ENCODE measurements at regions not wholly inside any gene's neighbourhood (a gene's known extent, or its start where the extent isn't known, plus 50 kb on each side); places are given as distances from the start of the nearest gene placed in this dataset.
A peak's percentile ranks its signal among the peaks of the same experiment; 100 is the strongest.

- peak; percentile 53 for DNase-seq (ENCODE audit: unreplicated experiment)
- Mint-ChIP-seq H3K27ac (ENCODE audit: low read depth, unreplicated experiment) (peak overlapping the region; percentile 46), H3K27me3 (ENCODE audit: insufficient read depth, unreplicated experiment) (no peaks in the 10 kb centered on the region), H3K4me3 (ENCODE audit: unreplicated experiment) (no peak overlapping the region), H3K4me1 (ENCODE audit: insufficient read depth, unreplicated experiment) (peaks cover 63% of the 10 kb centered on the region), H3K36me3 (ENCODE audit: insufficient read depth, unreplicated experiment) (no peaks in the 10 kb centered on the region), H3K9me3 (ENCODE audit: unreplicated experiment) (no peaks in the 10 kb centered on the region)
- POLR2A ChIA-PET, result interaction anchor here (0.5 to 5.7 kb wide), 13 partner anchors 16 to 198 kb away, joined by 3 to 35 read pairs (median 5); no protein-coding TSS in a partner anchor
- BruUV-seq (replicated peaks), result no TSS peak
- CTCF ChIA-PET, result interaction anchor here (0.6 to 1.6 kb wide), 3 partner anchors 30 to 648 kb away, joined by 4 to 5 read pairs (median 4); no protein-coding TSS in a partner anchor
- intact Hi-C loops (cut with micrococcal nuclease), result loop anchor here (5.0 kb wide), 1 partner anchor 83 kb away; the partner anchor contains the start of gene CDC42EP3
- no peak for TF ChIP-seq CTCF (IDR thresholded peaks at IDR 0.05; ENCODE audit: unreplicated experiment)
These were observed 82.1 kb downstream of the CDC42EP3 start for GRCh38 chr2:37589298-37589697.

- intact Hi-C loops (cut with micrococcal nuclease), result no loop called here
- peaks cover 56% of the 10 kb centered on the region for H3K4me1 Mint-ChIP-seq (ENCODE audit: insufficient read depth, unreplicated experiment)
These were observed 81.3 kb downstream of the CDC42EP3 start for GRCh38 chr2:37590119-37590571.

More at GRCh38 chr2:37590119-37590571, 81.3 kb downstream of the CDC42EP3 start:
- CTCF ChIA-PET, result interaction anchor here (0.6 to 1.6 kb wide), 4 partner anchors 29 to 624 kb away, joined by 3 to 4 read pairs (median 3); no protein-coding TSS in a partner anchor
- BruUV-seq (replicated peaks), result no TSS peak
- no peaks in the 10 kb centered on the region for H3K9me3 Mint-ChIP-seq (ENCODE audit: unreplicated experiment)
- peak; percentile 67 for DNase-seq (ENCODE audit: unreplicated experiment)
- no peak for TF ChIP-seq CTCF (IDR thresholded peaks at IDR 0.05; ENCODE audit: unreplicated experiment)
- no peaks in the 10 kb centered on the region for H3K27me3 Mint-ChIP-seq (ENCODE audit: insufficient read depth, unreplicated experiment)
- H3K36me3 Mint-ChIP-seq (ENCODE audit: insufficient read depth, unreplicated experiment), result no peaks in the 10 kb centered on the region
- POLR2A ChIA-PET, result interaction anchor here (0.7 to 5.7 kb wide), 24 partner anchors 8 to 197 kb away, joined by 3 to 35 read pairs (median 4); no protein-coding TSS in a partner anchor
- peak overlapping the region; percentile 46 for H3K27ac Mint-ChIP-seq (ENCODE audit: low read depth, unreplicated experiment)
- peak overlapping the region; percentile 28 for H3K4me3 Mint-ChIP-seq (ENCODE audit: unreplicated experiment)
